WI38 (cell line): ENCODE measurements at regions not wholly inside any gene's neighbourhood (a gene's known extent, or its start where the extent isn't known, plus 50 kb on each side); places are given as distances from the start of the nearest gene placed in this dataset.

ENCODE experiments used
- H3K4me3 ChIP-seq: 2 replicates; pipeline ENCODE4 v1.5.1; 2011; ENCODE audit warnings: low read depth, mild to moderate bottlenecking, control low read depth, low read length
- CTCF ChIP-seq: IDR thresholded peaks from 2 replicates; pipeline ENCODE4 v1.5.1; 2012; ENCODE audit warnings: low read depth, mild to moderate bottlenecking, control low read depth, low read length

GRCh38 chr4:1465173-1466033 lies 59.2 kb upstream of the NKX1-1 start:
- no peak for TF ChIP-seq CTCF
- H3K4me3 ChIP-seq, result no peak overlapping the region

GRCh38 chr4:1464581-1465171 lies 58.4 kb upstream of the NKX1-1 start:
- TF ChIP-seq CTCF, result no peak
- no peak overlapping the region for H3K4me3 ChIP-seq

- H3K4me3 ChIP-seq, result no peak overlapping the region
- TF ChIP-seq CTCF, result no peak
These were observed 57.8 kb upstream of the NKX1-1 start for GRCh38 chr4:1463927-1464540.

GRCh38 chr4:1463088-1463926 lies 57.1 kb upstream of the NKX1-1 start:
- TF ChIP-seq CTCF, result no peak
- no peak overlapping the region for H3K4me3 ChIP-seq

DNA sequence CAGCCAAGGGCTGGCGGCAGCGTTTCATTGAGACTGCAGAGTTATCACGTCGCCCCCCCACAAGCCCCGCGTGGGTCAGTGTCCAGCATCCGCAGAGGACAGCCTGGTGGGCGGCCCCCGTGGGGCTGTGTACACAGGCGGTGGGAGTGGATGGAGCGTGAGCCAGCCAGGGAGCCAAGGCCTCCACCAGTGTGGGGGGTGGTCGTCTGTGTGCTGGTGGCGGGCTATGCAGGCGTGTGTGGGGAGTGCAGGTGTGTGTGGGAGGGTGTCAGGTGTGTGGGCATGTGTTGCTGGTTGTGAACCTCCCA lies 56.5 kb upstream of the NKX1-1 start:
- TF ChIP-seq CTCF, result no peak
- H3K4me3 ChIP-seq, result no peak overlapping the region

DNA sequence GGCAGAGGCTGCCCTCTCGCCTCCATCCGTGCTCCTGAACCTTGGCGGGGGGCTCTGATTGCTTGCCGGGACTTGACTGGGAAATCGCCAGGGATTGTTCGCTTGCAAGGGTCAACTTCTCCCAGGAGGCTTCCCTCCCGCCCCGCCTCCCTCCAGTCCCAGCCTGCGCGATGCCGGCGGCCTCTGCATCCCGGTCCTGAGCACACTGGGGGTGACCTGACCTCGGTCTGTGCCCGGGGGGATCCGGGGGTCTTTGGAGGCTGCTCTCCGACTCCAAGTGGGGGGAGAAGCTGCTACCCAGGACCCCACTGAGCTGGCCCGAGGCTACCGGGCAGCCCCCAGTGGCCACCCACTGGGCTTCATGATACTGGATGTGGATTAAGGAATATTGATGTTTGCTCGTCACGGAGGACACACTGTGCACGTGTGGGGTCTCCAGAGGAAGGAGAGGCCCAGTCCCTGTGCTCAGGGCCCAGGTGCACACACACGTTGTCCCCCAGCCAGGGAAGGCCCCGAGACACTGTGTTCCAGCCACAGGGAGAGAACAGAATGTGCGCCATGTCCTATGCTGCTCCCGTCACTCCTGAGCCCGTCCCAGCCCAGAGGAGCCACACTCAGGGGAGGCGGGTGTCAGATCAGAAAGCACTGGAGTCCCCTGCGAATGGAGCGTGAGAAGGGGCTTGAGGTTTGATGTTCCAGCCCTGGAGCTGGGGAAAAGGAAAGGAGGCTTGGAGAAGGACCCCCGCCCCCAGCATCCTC lies 55.9 kb upstream of the NKX1-1 start:
- no peak overlapping the region for H3K4me3 ChIP-seq
- no peak for TF ChIP-seq CTCF
